ENCODE measurements at regions not wholly inside any gene's neighbourhood (a gene's known extent, or its start where the extent isn't known, plus 50 kb on each side); places are given as distances from the start of the nearest gene placed in this dataset.

GRCh38 chr12:75888874-75889613, 142.5 kb downstream of the PHLDA1 start:
- no peak for TF ChIP-seq JUN (CRISPR knock-in tag; IDR thresholded peaks at IDR 0.05)
- no peak for TF ChIP-seq CREB1 (CRISPR knock-in tag; IDR thresholded peaks at IDR 0.05)
- no peak for TF ChIP-seq ZNF121 (CRISPR knock-in tag; IDR thresholded peaks at IDR 0.05)

Data from WTC11 (cell line).